GM18873 (cell line): ENCODE measurements at regions not wholly inside any gene's neighbourhood (a gene's known extent, or its start where the extent isn't known, plus 50 kb on each side); places are given as distances from the start of the nearest gene placed in this dataset.

Source experiments
- ATAC-seq: cut with Tn5 transposase; IDR thresholded peaks from one replicate; pipeline ENCODE4 v1.9.1; 2021; ENCODE audit warnings: mild to moderate bottlenecking, moderate library complexity, moderate number of reproducible peaks; ENCODE audit not compliant: unreplicated experiment, low FRiP score

DNA sequence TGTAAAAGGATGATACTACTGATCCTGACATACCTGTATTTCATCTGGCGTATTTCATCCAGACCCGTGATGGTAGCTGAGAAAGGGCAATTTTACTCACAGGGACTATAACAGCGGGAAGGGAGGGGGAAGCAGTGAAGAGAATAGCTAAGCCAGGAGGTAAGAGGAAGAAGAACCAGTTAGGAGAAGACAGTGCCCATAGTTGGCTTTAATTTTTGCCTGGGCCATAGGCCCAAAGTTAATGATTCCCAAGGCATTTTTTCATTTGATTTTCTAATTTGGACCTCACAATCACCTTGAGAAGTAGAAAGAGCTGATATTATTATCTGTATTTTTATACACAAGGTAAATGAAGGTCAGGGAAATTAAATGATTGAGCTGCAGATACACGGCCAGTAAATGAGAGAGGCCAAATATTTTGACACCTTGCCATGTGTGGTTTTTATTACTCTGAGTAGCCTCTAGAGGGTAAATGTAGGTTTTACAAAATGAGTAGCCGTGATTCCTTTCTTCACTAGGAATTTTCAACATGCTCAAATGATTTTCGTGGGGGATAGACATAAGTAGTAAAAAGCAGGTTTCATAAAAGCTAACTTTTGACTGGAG lies 382.2 kb downstream of the FUT8 start:
- no peak for ATAC-seq

DNA sequence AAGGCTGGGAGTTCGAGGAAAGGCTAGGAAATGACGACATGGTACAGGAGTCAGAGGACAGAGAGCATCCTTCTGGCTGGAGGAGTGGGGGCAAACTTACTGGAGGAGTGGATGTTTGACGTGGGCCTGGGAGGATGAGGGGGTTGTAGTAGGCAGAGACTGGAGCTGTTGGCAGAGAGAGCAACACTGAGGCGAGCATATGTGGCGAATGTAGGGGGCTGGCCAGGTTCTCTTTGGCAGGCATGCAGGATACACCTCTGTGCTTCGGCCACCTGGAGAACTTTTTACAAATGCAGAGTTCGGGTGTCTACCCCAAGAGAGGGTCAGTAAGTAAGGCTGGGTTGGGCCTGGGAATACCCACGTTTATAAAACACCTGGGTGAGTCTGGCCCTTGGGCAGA lies 385.7 kb downstream of the FUT8 start:
- no peak for ATAC-seq

DNA sequence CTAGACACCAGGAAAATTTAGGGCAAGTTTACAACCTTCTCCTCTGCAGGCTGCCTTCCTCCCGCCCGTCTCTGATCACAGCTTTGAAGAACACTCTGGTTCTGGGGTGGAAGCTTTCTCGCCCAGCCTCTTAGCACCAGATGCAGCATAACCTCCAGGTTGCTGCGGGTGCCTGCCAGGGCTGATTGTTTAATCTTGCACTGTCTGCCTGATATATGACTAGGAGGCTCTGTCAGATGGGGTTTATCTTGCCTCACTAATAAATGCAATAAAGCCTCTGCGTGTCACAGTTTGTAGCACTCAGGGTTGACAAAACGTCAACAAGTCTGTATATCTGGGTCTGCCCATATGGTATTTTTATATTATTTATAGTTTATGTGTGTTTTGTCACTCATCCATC lies 388.2 kb downstream of the FUT8 start:
- no peak for ATAC-seq

DNA sequence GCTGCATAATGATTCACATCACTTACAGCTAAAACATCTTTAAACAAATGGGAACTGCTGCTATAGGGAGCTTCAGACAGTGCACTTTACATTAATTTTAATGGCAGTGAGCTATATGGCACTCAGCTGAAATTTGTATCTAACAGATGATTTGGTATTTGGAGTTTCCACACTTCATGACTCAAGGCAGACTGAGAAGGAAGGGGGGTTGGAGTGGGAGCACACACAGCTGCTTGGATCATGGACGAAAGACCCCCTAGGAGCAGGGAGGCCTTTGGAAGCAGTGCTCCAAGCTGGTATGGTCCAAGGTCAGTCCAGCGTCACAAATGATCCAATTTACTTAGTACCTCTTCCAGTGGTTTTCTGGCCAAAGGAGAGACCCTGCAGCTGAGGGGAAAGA lies 389.7 kb downstream of the FUT8 start:
- no peak for ATAC-seq

DNA sequence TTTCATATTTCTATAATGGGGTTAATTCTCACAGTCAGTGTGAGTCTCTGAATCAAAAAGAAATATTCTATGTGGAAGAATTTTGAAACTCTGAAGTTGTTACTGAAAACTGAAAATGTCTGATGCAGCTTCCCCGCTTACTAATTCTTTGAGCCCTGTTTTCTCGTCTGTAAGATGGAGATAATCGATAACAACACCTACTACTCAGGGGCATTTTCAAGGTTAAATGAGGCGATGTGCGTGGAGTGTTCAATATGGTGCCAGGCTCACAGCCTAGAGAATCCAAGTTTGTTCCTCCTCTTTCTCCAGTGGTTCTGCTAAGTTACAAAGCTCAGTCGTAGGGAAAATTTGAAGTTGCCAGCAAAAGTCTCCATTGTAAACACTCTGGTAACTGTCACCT lies 391.4 kb downstream of the FUT8 start:
- no peak for ATAC-seq

DNA sequence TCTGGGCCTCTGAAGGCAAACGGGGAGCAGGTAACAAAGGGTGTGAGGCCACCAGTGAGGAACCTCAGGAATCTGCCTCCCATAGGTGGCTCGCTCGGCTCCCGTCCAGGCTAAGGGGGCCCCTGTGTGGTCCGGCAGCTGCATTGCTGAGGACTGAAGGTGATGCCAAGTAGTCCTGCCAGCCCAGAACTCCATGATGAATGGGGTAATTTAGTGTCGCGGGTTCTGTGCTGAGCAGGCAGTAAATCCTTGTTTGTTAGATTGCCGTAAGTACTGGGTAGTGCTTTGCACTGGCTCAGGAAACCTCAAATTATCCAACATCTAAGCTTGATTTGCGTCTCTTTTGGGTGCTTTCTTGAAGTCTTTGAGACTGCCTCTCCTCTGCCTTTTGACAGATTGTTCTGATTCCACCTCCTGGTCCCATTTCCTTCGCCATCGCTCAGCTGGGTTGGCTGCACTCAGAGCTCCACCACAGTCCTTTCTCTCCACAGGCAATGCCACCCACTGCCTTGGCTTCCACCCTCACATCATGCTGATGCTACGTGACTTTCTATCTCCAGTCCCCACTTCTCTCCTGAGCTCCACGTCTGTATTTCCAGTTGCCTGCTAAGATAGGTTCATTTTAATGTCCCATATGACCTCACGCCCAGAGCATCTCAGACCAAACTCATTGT lies 392.0 kb downstream of the FUT8 start:
- no peak for ATAC-seq

DNA sequence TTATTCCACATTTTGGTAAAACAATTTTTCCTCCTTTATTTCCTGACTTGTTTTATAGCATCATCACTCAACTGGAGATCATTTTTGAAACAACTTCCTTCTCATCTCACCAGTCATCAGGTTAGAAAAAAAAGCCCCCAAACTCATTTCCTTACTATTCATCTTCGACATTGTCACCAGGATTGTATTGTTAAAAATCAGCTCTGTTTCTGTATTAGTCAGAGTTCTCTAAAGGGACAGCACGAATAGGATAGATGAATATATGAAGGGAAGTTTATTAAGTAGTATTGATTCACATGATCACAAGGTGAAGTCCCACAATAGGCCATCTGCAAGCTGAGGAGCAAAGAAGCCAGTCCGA lies 392.6 kb downstream of the FUT8 start:
- ATAC-seq, result no peak

DNA sequence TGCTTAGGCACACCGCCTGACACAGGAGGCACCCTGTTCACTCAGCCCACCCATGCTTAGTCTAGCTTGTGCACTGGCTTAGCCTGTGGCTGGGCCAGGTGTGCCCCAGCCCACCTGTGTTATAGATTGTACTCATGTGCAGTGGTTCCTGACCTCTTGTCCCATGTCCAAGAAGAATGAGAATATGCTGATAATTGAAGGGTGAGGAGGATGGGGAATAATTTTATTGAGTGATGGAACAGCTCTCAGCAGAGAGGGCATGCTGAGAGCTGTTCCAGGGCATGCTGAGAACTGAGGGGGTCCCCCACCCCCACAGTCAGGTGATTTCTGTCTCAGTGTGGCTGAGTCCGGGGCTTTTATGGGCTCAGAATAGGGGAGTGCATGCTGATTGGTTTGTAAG lies 395.9 kb downstream of the FUT8 start:
- ATAC-seq, result no peak

DNA sequence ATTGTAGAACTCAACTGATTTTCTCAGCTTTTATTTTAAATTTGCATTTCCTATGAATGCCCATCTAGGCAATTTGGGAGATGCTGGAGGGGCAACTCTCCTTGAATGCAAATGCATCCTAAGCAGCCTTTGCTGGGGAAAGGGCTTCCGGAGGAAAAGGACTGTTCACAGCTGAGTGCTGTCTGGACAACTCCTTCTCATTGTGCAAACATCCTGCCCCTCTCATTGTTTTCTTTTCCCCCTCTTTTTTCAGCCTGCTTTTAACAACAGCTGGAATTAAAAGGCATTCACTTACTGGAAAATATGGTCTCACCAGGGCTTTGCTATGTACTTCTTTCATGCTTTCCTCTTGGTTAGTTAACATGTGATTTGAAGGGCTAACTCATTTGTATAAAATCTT lies 397.8 kb downstream of the FUT8 start:
- no peak for ATAC-seq

DNA sequence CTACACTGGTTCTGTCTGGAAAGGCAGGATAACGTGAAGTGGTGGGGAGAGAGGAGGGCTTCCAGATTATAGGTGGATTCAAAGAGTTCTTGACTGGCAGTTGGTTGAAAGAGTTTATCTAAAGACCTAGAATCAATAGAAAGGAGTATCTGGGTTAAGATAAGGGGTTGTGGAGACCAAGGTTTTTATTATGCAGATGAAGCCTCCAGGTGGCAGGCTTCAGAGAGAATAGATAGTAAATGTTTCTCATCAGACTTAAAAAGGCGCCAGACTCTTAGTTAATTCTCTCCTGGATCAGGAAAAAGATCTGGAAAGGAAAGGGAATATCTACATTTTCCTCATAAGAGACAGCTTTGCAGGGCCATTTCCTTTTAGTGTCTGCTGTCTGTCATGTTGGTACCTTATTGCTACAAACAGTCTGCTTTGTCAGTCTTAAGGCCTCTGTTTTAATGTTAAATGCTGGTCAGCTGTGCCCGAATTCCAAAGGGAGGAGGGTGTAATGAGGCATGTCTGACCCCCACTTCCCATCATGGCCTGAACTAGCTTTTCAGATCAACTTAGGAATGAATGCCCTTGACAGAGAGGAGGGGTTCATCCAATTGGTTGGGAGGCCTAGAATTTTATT lies 401.3 kb downstream of the FUT8 start:
- ATAC-seq, result no peak

DNA sequence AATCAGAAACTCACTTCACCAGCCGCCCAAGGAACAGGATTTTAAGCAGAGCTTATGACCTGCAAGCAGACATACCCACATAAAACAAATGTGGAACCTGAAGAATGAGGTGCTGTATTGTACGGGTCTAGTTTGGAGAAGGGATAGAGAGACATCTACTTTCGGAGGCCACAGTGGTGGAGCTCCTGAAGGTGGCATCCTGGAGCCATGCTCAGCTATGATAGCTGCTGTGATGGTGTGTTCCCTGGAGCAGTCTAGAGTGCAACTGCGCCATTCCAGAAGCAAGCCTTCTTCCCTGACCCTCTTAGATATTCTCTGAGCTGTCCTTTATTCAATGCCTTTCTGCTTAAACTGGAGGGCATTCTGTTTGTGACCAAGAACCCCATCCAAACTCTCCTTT lies 402.6 kb downstream of the FUT8 start:
- ATAC-seq, result no peak

DNA sequence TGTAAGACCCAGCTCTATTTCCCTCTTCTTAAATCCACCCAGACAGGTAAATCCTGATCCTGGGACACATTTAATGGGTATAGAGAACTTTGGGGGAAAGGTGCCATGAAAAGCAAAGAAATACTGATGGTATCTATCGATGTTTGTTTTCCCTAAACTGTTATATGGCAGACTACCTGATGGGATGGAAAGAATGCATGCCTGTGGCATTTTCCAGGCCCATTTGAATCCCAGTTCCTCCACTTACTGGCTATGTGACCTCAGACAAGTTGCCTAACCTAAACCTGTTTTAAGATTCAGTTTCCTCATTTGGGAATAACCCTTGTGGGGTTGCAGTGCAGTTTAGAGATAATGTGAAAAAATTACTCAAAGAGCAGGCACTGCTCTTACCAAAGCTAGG lies 404.5 kb downstream of the FUT8 start:
- no peak for ATAC-seq

DNA sequence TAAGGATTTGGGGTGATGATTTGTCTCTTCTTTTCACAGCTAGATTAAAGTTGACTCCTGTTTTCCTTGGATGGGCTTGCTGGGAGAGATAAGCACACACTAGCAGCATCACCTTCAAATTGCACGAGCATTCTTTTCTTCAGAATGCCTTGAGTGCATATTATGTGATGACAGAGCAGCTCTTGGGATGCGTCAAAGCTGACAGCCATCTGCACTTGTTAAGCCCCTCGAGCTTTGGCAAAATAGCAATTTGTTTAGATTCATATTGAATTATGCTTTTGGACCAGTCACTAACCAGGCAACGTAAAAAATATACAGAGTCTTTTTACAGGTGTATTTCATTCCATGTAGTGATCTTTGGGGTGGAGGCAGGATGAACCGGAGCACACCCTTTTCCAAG lies 407.0 kb downstream of the FUT8 start:
- ATAC-seq, result no peak

DNA sequence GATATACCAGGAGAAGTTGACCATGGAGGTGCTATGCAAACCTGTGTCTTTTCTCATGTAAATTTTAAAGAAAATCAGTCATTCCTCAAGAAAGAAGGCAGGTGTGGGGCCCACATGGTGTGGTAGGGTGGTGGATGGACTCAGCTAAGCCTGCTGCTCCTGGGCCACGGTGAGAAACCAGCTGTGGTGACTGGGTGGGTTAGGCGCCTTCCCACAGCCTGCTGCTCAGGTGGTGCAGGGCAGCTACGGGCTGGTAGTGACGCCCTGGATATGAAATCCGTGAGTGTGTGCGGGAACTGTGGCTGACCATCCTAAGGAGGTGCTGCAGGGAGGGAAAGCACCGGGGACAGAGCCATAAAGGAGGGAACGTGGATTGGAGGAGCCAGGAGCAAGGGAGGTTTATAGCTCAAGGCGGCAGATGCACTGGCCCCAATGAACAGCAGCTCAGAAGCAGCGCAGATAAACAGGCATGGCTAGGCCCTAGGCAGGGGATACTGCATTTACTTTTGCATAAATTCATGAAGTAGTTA lies 408.8 kb downstream of the FUT8 start:
- no peak for ATAC-seq

DNA sequence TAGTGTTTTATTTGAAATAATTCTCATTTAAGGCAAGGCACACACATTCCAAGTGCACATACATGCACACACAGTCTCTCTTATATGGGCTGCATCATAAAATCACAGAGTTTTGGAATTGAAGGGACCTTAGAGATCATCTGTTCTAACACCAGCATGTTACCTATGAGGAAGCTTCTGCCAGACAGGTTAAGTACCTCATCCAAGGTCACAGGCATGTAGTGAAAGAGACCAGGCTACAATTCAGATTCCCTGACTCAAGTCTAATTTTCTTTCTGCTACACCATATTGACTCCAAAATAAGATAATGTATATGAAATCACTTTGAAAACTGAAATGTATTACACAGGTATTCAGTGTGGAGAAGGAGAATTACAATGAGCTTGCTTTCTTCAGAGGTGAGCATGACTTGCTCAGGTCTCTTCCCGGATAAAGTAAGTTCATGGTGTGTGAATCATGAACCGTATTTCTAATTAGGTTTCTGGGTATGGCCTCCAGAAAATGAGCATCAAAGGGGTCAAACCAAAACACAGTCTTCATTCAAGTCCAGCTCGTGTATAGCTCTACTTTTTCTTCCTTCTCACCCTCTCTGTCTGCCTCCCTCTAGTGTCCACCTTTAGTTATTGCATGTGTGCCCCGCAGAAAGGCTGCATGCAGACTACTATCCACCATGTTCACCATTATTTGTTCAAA lies 411.9 kb downstream of the FUT8 start:
- no peak for ATAC-seq

DNA sequence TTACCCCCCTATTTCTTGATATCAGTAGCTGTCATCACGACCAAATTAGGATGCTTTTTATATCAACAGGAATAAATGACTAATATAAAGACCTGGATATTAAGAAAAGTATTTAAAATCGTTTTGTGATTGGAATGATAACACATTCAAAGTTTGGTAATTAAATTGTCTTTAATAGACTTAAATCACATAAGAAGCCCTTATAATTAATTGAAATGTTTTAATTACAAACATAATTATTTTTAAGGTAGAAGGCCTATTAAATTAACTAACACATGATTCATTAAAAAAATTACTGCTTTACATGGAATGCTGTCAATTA lies 412.4 kb downstream of the FUT8 start:
- ATAC-seq, result no peak

DNA sequence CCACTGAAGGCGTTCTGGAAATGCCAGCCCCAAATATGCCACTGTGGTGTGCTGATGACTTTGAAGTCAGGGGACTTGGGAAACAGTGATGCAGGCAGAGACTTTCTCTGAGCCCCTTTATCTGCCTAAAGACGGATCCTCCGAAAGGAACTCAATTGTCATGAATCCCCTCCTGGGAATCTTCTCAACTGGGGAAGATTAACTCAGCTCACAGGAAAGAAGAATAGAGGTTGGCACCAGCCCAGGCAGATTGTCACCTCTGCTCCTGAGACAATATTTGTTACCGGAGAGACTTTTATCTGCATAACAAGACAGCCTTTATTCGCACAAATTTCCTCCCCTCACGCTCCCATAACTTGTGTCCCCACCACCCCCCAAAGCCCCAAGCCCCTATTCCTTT lies 414.4 kb downstream of the FUT8 start:
- no peak for ATAC-seq

DNA sequence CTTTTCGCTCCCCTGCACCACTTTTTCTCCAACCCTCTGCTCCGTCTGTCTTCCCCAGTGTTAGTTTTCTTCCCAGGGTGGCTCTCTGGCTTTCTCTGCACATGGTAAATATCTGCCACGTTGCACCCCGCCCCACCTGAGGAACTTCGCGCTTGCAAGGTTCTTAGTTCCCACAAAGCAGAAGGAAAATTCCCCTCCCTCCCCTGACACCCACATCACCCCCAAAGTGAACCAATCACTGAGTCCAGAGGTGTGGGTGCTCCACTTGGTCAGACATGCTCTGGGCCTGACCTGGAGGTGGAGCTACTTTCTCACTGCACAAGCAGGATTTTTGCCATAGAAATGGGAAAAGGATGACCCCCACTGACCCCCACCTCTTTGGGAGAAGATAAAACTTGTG lies 415.0 kb downstream of the FUT8 start:
- no peak for ATAC-seq

DNA sequence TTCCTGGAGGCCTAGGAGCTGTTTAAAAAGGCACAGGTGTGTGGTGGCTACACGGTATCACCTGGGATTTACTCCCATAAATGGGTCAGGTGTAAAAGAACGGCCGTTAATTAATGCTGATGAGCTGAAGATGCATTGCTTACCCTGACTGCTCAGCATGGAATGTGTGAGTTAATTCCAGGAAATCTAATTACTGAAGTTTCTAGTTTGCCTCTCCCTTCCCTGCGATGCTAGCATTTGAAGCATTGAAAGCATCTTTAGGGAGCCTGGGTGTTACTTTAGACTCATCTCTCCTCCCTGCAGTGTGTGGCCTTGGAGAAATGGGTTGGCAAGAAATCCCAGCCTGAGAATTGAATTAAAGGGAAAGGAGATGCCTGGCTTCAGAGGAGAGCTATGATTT lies 415.9 kb downstream of the FUT8 start:
- ATAC-seq, result no peak

DNA sequence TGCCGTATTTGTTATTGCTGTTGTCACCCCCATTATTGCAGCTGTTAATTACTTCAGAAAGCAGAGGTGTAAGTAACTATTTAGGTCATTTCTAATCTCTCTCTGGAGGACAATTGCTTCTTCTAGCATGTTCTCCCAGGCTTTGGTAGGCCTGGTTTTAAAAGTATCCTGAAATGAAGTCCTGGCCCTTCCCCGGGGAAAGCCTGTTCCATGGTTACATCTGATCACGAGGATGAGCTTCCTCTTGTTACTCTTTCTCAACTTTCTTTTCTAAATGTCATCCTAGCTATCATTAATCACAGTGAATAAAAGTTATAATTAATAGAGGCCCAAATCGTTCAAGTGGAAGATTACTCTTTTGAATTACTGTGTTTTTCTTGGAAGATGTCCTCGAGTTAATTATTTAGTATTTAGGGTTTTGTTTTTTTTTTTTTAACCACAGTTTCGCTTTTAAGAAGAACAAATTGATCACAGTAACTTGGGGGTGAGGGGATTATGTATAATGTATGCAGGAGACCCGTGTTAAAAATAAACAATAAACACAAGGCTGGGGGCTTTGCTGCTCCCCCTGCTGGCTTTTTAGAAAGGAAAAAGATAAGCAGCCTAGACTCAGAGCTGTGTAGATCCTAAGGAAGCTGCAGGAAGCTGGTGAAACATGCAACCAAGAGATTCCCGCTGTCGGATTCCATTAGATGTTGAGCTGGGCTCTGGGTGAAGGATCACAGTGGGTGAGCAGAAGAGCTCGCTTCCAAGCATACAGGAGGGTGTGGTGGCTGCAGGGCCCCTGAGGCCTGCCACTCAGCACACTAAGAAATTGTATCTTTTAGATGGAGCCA lies 420.1 kb downstream of the FUT8 start:
- no peak for ATAC-seq
